Endothelial cell of umbilical vein (primary cell): ENCODE measurements at regions not wholly inside any gene's neighbourhood (a gene's known extent, or its start where the extent isn't known, plus 50 kb on each side); places are given as distances from the start of the nearest gene placed in this dataset.

Experiments used
- CTCF ChIP-seq, 2 donors: IDR thresholded peaks; 1 replicate in 1 of 2; 2 replicates in 1 of 2; pipeline ENCODE4 v1.5.1; 2011; ENCODE audit warnings: low read length in 2 of 2, mild to moderate bottlenecking in 2 of 2, moderate library complexity in 2 of 2, control low read depth in 1 of 2, inconsistent platforms in 1 of 2, low read depth in 1 of 2; ENCODE audit not compliant: insufficient read depth in 1 of 2; ENCODE audit errors: extremely low read depth in 1 of 2
- EZH2 ChIP-seq: IDR thresholded peaks from 2 replicates; pipeline ENCODE4 v1.6.1; 2012; ENCODE audit warnings: borderline replicate concordance, low read depth, mild to moderate bottlenecking, moderate library complexity, low read length, inconsistent platforms; ENCODE audit not compliant: severe bottlenecking
- FOS ChIP-seq: IDR thresholded peaks from 2 replicates; pipeline ENCODE4 v1.6.1; 2011; ENCODE audit warnings: mild to moderate bottlenecking, low read length, moderate library complexity, borderline replicate concordance; ENCODE audit not compliant: insufficient read depth
- JUN ChIP-seq: IDR thresholded peaks from 2 replicates; pipeline ENCODE4 v1.6.1; 2011; ENCODE audit warnings: borderline replicate concordance, low read depth; ENCODE audit not compliant: insufficient read length, insufficient read depth
- MAX ChIP-seq: IDR thresholded peaks from 2 replicates; pipeline ENCODE4 v1.6.1; 2011; ENCODE audit not compliant: insufficient read depth, insufficient read length
- MYC ChIP-seq: IDR thresholded peaks from one replicate; pipeline ENCODE4 v1.6.1; 2011; ENCODE audit warnings: mild to moderate bottlenecking, low read depth, low read length
- POLR2A ChIP-seq: IDR thresholded peaks from 2 replicates; pipeline ENCODE4 v1.6.1; 2012; ENCODE audit warnings: low read depth, mild to moderate bottlenecking, control low read depth, low read length
- POLR2AphosphoS5 ChIP-seq: IDR thresholded peaks from 2 replicates; pipeline ENCODE4 v1.6.1; 2012; ENCODE audit warnings: low read depth, mild to moderate bottlenecking, control low read depth, low read length, moderate library complexity; ENCODE audit not compliant: insufficient read depth

GRCh38 chr3:168414149-168414548 lies 318.4 kb upstream of the GOLIM4 start:
- TF ChIP-seq CTCF (IDR thresholded peaks at IDR 0.05; ENCODE audit: extremely low read depth in 1 of 2, insufficient read depth in 1 of 2, low read depth in 1 of 2, low read length in 2 of 2) = no peak
- TF ChIP-seq EZH2 = no peak
- no peak for TF ChIP-seq MAX
- TF ChIP-seq POLR2AphosphoS5 = no peak
- no peak for TF ChIP-seq POLR2A
- TF ChIP-seq MYC = no peak
- TF ChIP-seq JUN = no peak
- no peak for TF ChIP-seq FOS
